Liver (tissue), 8 donors: ENCODE measurements at regions not wholly inside any gene's neighbourhood (a gene's known extent, or its start where the extent isn't known, plus 50 kb on each side); places are given as distances from the start of the nearest gene placed in this dataset.

Experiments
- DNase-seq: peaks from one replicate; pipeline ENCODE4 v3.0.0-alpha.2; 2017; ENCODE audit warnings: low spot score
- H3K27ac ChIP-seq, 2 donors: one replicate each; pipeline ENCODE4 v1.7.0; 2013; ENCODE audit warnings: inconsistent platforms in 2 of 2, low read length in 2 of 2, control low read depth in 1 of 2, low read depth in 1 of 2, mild to moderate bottlenecking in 1 of 2
- H3K27me3 ChIP-seq, 4 donors: one replicate each; pipeline versions ENCODE4 v1.6.1 to v1.7.0; 2013; ENCODE audit warnings: low read length in 3 of 4, inconsistent platforms in 1 of 4, mild to moderate bottlenecking in 1 of 4, moderate library complexity in 1 of 4; ENCODE audit not compliant: control insufficient read depth in 4 of 4, insufficient read depth in 4 of 4
- H3K36me3 ChIP-seq, 4 donors: one replicate each; pipeline versions ENCODE4 v1.6.1 to v1.7.0; 2013; ENCODE audit warnings: low read length in 3 of 4, mild to moderate bottlenecking in 3 of 4, low read depth in 1 of 4, moderate library complexity in 1 of 4; ENCODE audit not compliant: control insufficient read depth in 4 of 4, insufficient read depth in 3 of 4
- H3K4me1 ChIP-seq, 4 donors: one replicate each; pipeline versions ENCODE4 v1.6.1 to v1.7.0; 2013; ENCODE audit warnings: low read length in 3 of 4, mild to moderate bottlenecking in 3 of 4, moderate library complexity in 1 of 4; ENCODE audit not compliant: control insufficient read depth in 4 of 4, insufficient read depth in 4 of 4
- H3K4me3 ChIP-seq, 3 donors: one replicate each; pipeline versions ENCODE4 v1.6.1 to v1.7.0; 2013; ENCODE audit warnings: low read length in 3 of 3, control low read depth in 1 of 3, low read depth in 1 of 3, mild to moderate bottlenecking in 1 of 3
- H3K9ac ChIP-seq, 2 donors: one replicate each; pipeline ENCODE4 v1.7.0; 2013; ENCODE audit warnings: low read length in 2 of 2, mild to moderate bottlenecking in 2 of 2, moderate library complexity in 2 of 2, control low read depth in 1 of 2, low read depth in 1 of 2
- H3K9me3 ChIP-seq, 4 donors: one replicate each; pipeline versions ENCODE4 v1.6.1 to v1.7.0; 2013; ENCODE audit warnings: low read length in 3 of 4; ENCODE audit not compliant: control insufficient read depth in 4 of 4
- ATF3 ChIP-seq: IDR thresholded peaks from 2 replicates; pipeline ENCODE4 v1.6.1; 2016; ENCODE audit warnings: antibody characterized with exemption
- CTCF ChIP-seq: fragments of 150-350 bp; IDR thresholded peaks from 2 replicates; pipeline ENCODE4 v1.5.1; 2017; ENCODE audit warnings: improper control_type of control experiment, low read depth, low read length; ENCODE audit not compliant: missing input control
- EGR1 ChIP-seq, 2 donors: IDR thresholded peaks; 2 replicates each; pipeline ENCODE4 v1.6.1; 2016 to 2018; ENCODE audit warnings: antibody characterized with exemption in 2 of 2, low read depth in 2 of 2
- FOXA1 ChIP-seq: IDR thresholded peaks from 2 replicates; pipeline ENCODE4 v1.6.1; 2016; ENCODE audit warnings: antibody characterized with exemption
- FOXA2 ChIP-seq: IDR thresholded peaks from 2 replicates; pipeline ENCODE4 v1.6.1; 2016; ENCODE audit warnings: antibody characterized with exemption
- GABPA ChIP-seq, 2 donors: IDR thresholded peaks in 1 of 2; conservative IDR thresholded peaks in 1 of 2; 2 replicates each; pipeline ENCODE4 v1.6.1; 2016; ENCODE audit warnings: antibody characterized with exemption in 2 of 2, mild to moderate bottlenecking in 1 of 2, moderate library complexity in 1 of 2
- HNF4A ChIP-seq, 2 donors: conservative IDR thresholded peaks; 2 replicates each; pipeline ENCODE4 v1.6.1; 2016; ENCODE audit warnings: antibody characterized with exemption in 2 of 2, mild to moderate bottlenecking in 2 of 2
- JUND ChIP-seq, 2 donors: IDR thresholded peaks; 2 replicates each; pipeline ENCODE4 v1.6.1; 2016; ENCODE audit warnings: antibody characterized with exemption in 2 of 2
- MAX ChIP-seq: IDR thresholded peaks from 2 replicates; pipeline ENCODE4 v1.6.1; 2016; ENCODE audit warnings: antibody characterized with exemption
- NR2F2 ChIP-seq: IDR thresholded peaks from 2 replicates; pipeline ENCODE4 v1.6.1; 2016; ENCODE audit warnings: antibody characterized with exemption
- RAD21 ChIP-seq, 2 donors: IDR thresholded peaks; 2 replicates each; pipeline ENCODE4 v1.6.1; 2016; ENCODE audit warnings: antibody characterized with exemption in 2 of 2, mild to moderate bottlenecking in 2 of 2
- REST ChIP-seq: IDR thresholded peaks from 2 replicates; pipeline ENCODE4 v1.6.1; 2016; ENCODE audit warnings: antibody characterized with exemption, mild to moderate bottlenecking
- RXRA ChIP-seq, 2 donors: IDR thresholded peaks; 2 replicates each; pipeline ENCODE4 v1.6.1; 2017 to 2018; ENCODE audit warnings: antibody characterized with exemption in 2 of 2, mild to moderate bottlenecking in 1 of 2
- SP1 ChIP-seq: IDR thresholded peaks from 2 replicates; pipeline ENCODE4 v1.6.1; 2018; ENCODE audit warnings: antibody characterized with exemption, mild to moderate bottlenecking
- TAF1 ChIP-seq: conservative IDR thresholded peaks from 2 replicates; pipeline ENCODE4 v1.6.1; 2016; ENCODE audit warnings: antibody characterized with exemption, mild to moderate bottlenecking
- YY1 ChIP-seq: IDR thresholded peaks from 2 replicates; pipeline ENCODE4 v1.6.1; 2016; ENCODE audit warnings: antibody characterized with exemption, mild to moderate bottlenecking
- WGBS: extraction: QIAGEN DNeasy Blood & Tissue Kit; methylation state at CpG from one replicate; pipeline ENCODE4 v1.1.7; 2013; 5-methylcytosine and 5-hydroxymethylcytosine counted together
- donor health status: healthy.
- donor health status: healthy.
- donor health status: healthy.
- donor health status: healthy.
- donor health status: healthy.

- no peak for DNase-seq
- Histone ChIP-seq H3K4me1 (peaks cover 3 to 11% (median 3%) of the 10 kb centered on the region in 4 donors), H3K9me3 (no peaks in the 10 kb centered on the region), H3K36me3 (peaks cover 0 to 5% (median 0%) of the 10 kb centered on the region in 4 donors), H3K27me3 (peaks cover 0 to 3% (median 0%) of the 10 kb centered on the region in 4 donors), H3K4me3 (peak overlapping the region in 1 of 3 donors; percentile 17), H3K27ac (peak overlapping the region in 1 of 2 donors; percentile 44), H3K9ac (no peak overlapping the region)
- 24% methylated on average over 3 of the region's 3 CpGs for WGBS
- peak in 1 of 2 donors; percentile 40 for TF ChIP-seq HNF4A (conservative IDR thresholded peaks at IDR 0.05)
- no peak for TF ChIP-seq GABPA (IDR thresholded peaks at IDR 0.05 in 1 of 2, conservative IDR thresholded peaks at IDR 0.05 in 1 of 2)
- TF ChIP-seq SP1: peak; percentile 32
- TF ChIP-seq JUND (IDR thresholded peaks at IDR 0.05): peak in 1 of 2 donors; percentile 32
- peak; percentile 23 for TF ChIP-seq FOXA1
- TF ChIP-seq MAX: no peak
- TF ChIP-seq YY1: peak; percentile 43
- TF ChIP-seq FOXA2: peak; percentile 72
- peak in 1 of 2 donors; percentile 23 for TF ChIP-seq RXRA (IDR thresholded peaks at IDR 0.05)
These were observed 53.5 kb downstream of the PAGE2 start for GRCh38 chrX:55142206-55142918.

- DNase-seq: no peak
- TF ChIP-seq CTCF: no peak
- no peak for TF ChIP-seq ATF3
- no peak for TF ChIP-seq YY1
- TF ChIP-seq RXRA (IDR thresholded peaks at IDR 0.05): no peak
- TF ChIP-seq FOXA2: no peak
- TF ChIP-seq FOXA1: no peak
- no peaks in the 10 kb centered on the region for H3K9me3 ChIP-seq
- peak overlapping the region in 1 of 3 donors; percentile 17 for H3K4me3 ChIP-seq
- H3K27ac ChIP-seq: peak overlapping the region; percentile 33 to 44
- H3K27me3 ChIP-seq: peaks cover 0 to 3% (median 0%) of the 10 kb centered on the region in 4 donors
- 33% methylated on average over 6 of the region's 6 CpGs for WGBS
- H3K4me1 ChIP-seq: peaks cover 3 to 11% (median 3%) of the 10 kb centered on the region in 4 donors
- peaks cover 0 to 5% (median 0%) of the 10 kb centered on the region in 4 donors for H3K36me3 ChIP-seq
- no peak overlapping the region for H3K9ac ChIP-seq
These were observed 54.1 kb downstream of the PAGE2 start for GRCh38 chrX:55142919-55143310.

- Histone ChIP-seq H3K9me3 (no peaks in the 10 kb centered on the region), H3K27me3 (peaks cover 0 to 3% (median 0%) of the 10 kb centered on the region in 4 donors), H3K4me1 (peaks cover 3 to 11% (median 3%) of the 10 kb centered on the region in 4 donors), H3K9ac (no peak overlapping the region), H3K4me3 (no peak overlapping the region), H3K36me3 (peaks cover 0 to 5% (median 0%) of the 10 kb centered on the region in 4 donors), H3K27ac (peak overlapping the region in 1 of 2 donors; percentile 33)
- 57% methylated on average over 2 of the region's 2 CpGs for WGBS
- TF ChIP-seq FOXA2: no peak
- TF ChIP-seq TAF1: no peak
- no peak for TF ChIP-seq REST
- no peak for TF ChIP-seq NR2F2
- TF ChIP-seq RAD21 (IDR thresholded peaks at IDR 0.05): no peak
- TF ChIP-seq EGR1 (IDR thresholded peaks at IDR 0.05; ENCODE audit: low read depth in 2 of 2): no peak
- no peak for DNase-seq
These were observed 54.8 kb downstream of the PAGE2 start for GRCh38 chrX:55143621-55144020.
